ENCODE measurements at regions not wholly inside any gene's neighbourhood (a gene's known extent, or its start where the extent isn't known, plus 50 kb on each side); places are given as distances from the start of the nearest gene placed in this dataset.

- no peak for TF ChIP-seq CTCF (IDR thresholded peaks at IDR 0.05; ENCODE audit: insufficient read depth, low read length, poor library complexity, severe bottlenecking)
- TF ChIP-seq EZH2phosphoT487 (conservative IDR thresholded peaks at IDR 0.05; ENCODE audit: low read length) = no peak
Measured at GRCh38 chr5:90174236-90174635, 235.3 kb downstream of the CETN3 start.

Measured in SU-DHL-6 (cell line).